ENCODE measurements at regions not wholly inside any gene's neighbourhood (a gene's known extent, or its start where the extent isn't known, plus 50 kb on each side); places are given as distances from the start of the nearest gene placed in this dataset.

GRCh38 chr2:234885886-234886285 is 65.9 kb upstream of the SH3BP4 start:
- TF ChIP-seq CTCF (IDR thresholded peaks at IDR 0.05 in 2 of 3, conservative IDR thresholded peaks at IDR 0.05 in 1 of 3; ENCODE audit: control insufficient read depth in 2 of 3, extremely low read depth in 1 of 3, insufficient read depth in 1 of 3, low read depth in 3 of 3, low read length in 3 of 3) (no peak), EP300 (IDR thresholded peaks at IDR 0.05; ENCODE audit: borderline replicate concordance in 1 of 2, control insufficient read depth in 1 of 2, low read depth in 2 of 2, low read length in 2 of 2) (no peak), LARP7 (IDR thresholded peaks at IDR 0.05) (no peak), RB1 (IDR thresholded peaks at IDR 0.05; ENCODE audit: borderline replicate concordance) (no peak), CBX5 (IDR thresholded peaks at IDR 0.05; ENCODE audit: low read depth) (no peak), IKZF1 (conservative IDR thresholded peaks at IDR 0.05) (no peak), MAX (IDR thresholded peaks at IDR 0.05; ENCODE audit: low read depth, low read length) (no peak), CREB1 (IDR thresholded peaks at IDR 0.05; ENCODE audit: low read depth) (no peak), TCF7 (IDR thresholded peaks at IDR 0.05; ENCODE audit: borderline replicate concordance) (no peak), POLR2A (IDR thresholded peaks at IDR 0.05; ENCODE audit: low read depth, low read length) (no peak)
